ENCODE measurements at regions not wholly inside any gene's neighbourhood (a gene's known extent, or its start where the extent isn't known, plus 50 kb on each side); places are given as distances from the start of the nearest gene placed in this dataset.
"Not testable (repeated sequence)": the region's sequence is repeated elsewhere in the genome, so short reads cannot be mapped to it uniquely, and the experiment has no call there.

- DNase-seq: no peak
Observed at GRCh38 chr2:62654876-62655359, 50.6 kb upstream of the EHBP1 start.

GRCh38 chr2:62654423-62654791 is 51.1 kb upstream of the EHBP1 start:
- DNase-seq: no peak

DNA sequence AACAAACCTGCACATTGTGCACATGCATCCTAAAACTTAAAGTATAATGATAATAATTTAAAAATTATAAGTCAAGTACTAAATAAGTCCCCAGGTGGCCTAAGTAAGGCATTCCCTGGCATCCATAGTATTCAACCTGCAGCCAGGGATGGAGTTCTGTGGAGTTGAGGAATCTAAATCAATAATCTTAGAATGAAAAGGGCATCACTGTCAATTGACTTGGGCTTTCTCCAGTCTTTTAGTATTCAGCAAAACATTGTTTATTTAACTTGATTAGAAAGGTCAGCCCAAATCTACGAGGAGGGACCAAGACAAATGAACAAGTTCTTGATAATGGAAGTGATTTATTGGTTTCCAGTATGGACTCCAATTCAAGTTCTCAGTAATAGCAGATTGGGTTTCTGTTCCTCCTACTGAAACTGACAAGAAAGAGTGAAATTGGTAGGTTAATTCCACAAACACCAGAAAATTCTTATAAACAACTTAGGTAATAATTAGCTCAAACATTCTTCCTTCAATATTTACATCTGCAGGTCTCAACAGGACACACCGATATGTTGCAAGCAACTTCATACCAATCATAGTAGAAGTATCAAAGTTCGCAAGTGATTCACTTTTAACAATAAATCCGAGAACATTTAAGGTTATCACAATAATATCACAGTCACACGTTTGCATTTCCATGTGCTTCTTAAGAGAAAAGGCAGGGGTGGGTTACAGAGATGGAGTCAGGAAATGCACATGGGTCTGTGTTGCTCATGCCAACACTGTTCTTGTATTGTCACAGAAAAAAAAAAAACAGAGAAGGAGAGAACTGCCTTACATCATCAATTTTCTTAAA is 51.7 kb upstream of the EHBP1 start:
- no peak for DNase-seq

GRCh38 chr2:62649087-62649486 is 56.4 kb upstream of the EHBP1 start:
- not testable (repeated sequence) for DNase-seq

DNA sequence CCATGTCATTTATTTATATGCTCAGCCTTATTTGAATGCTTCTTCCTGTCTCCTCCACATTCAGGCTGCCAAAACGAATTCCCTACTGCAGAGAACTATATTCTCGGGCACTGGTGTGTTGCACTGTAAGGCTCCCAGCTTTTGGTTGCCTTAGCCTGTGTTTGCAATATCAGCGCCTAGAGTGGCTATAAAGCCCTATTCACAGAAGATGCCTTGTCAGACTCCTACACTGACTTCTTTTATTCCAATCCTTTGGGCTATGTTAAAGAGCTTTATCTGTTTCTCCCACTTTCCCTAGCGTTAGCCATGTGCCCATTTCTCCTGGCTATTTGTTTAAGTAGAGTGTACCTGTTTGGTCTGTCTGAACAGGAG is 62.4 kb upstream of the EHBP1 start:
- no peak for DNase-seq

DNA sequence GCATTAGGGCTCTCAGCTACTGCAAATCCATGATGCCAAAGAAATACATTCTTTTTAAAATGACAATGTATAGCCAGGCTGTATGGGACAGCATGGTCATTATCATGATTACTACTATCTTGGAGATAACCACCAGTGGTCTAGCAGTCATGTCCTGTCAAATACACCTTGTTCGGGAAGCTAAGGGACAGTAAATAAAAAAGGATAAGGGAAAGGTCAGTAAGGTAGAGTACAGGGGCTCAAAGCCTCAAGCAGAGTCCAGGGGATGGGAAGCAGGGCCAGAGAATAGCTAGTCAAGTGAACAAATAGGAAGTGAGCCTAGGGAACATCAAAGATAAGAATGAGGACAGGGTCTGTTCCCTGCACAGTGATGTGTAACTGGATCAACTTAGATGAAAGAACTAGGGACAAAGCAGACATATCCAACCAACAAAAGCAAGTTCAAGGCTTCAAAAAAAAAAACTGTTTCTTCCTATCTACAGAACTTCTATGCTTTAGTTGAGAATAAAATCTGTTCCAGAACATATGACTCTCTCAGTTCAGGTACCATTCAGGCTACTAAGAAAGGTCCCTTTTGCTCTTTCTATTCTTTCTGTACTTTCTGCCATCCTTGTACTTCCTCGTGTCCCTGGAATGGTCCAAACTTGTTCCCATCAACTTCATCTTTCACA is 62.9 kb upstream of the EHBP1 start:
- DNase-seq: no peak

DNA sequence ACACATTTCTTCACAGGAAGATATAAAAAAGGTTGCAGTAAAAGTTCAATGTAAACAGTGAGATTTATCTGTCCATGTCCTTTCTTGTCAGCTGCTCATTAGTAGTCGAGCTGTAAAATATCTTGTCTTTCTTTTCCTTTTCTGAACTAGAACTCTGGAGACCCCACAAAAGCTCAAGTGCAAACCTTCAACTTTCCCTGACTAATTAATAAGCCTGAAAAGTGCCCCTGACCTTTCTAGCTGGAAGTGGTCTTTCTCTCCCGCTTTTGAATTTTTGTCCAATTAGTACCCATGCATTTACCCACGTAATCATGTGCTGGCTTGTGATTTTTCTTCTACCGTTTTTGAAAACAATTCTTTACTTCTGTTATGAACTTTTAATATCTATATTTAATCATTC is 63.6 kb upstream of the EHBP1 start:
- DNase-seq: no peak

- DNase-seq: no peak
Observed at GRCh38 chr2:62641410-62641843, 64.1 kb upstream of the EHBP1 start.

DNA sequence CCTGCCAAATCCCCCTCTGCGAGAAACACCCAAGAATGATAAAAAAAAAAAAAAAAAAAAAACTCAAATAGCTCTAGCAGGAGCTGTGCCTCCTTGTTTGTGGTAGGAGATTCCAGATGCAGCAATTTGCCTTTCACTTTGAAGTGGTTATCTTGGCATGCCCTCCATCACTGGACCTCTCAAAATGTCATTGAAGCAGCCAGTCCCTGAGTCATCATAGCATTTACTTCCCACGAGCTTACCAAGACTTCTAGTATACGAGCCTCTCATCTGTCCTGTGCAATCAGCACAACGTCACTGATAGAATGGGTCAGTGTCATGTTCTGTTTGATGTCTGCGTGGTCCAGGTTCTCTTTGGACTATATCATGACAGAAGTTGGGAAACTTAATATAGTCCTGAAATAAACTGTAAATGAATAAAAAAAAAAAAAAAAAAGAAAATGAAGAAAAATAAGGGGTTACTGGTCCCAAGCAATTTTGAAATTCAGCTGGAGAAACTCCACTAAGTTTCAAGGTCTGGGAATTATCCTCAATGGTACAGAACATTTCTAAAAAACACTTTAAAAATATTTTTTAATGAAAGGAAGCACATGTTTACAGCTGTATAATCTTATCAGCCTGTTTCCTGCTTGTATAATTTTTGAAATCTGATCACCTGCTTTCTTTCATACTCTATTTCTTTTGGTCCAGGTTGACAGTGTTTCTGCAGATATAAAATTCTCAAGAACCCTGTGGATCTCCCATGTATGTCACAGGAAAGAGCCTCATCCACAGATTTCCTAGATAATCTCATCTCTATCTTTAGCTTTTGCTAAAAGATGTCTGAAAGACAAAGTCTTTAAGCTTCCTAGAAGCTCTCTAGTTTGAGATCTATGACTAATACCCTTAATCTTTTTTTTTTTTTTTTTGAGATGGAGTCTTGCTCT is 74.1 kb upstream of the EHBP1 start:
- DNase-seq: no peak

GRCh38 chr2:62630206-62630605 is 75.3 kb upstream of the EHBP1 start:
- DNase-seq: not testable (repeated sequence)

- DNase-seq: not testable (repeated sequence)
Observed at GRCh38 chr2:62629310-62629709, 76.2 kb upstream of the EHBP1 start.

DNA sequence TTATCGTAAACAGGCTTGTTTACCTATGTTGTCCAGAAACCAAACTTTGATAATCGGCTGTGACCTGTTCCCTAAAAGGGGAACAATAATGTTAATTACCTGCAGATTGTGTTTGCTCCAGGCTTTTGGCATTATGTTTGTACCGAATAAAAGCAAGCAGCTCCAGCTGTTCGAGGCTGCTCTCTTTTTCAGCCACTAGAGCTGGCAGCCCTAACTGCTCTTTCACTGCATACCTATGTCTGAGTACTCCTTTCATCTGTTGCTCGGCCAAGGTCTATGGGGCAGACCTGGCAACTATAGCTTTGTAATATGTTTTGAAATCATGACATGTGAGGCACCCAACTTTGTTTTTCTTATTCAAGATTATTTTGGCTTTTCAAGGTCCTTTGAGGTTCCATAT is 77.8 kb upstream of the EHBP1 start:
- no peak for DNase-seq

- DNase-seq: no peak
Observed at GRCh38 chr2:62624855-62625254, 80.7 kb upstream of the EHBP1 start.

DNA sequence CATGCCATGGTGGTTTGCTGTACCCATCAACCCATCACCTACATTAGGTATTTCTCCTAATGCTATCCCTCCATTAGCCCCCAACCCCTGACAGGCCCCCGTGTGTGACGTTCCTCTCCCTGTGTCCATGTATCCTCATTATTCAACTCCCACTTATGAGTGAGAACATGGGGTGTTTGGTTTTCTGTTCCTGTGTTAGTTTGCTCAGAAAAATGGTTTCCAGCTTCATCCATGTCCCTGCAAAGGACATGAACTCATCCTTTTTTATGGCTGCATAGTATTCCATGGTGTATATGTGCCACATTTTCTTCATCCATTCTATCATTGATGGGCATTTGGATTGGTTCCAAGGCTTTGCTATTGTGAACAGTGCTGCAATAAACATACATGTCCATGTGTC is 89.0 kb upstream of the EHBP1 start:
- DNase-seq: not testable (repeated sequence)

DNA sequence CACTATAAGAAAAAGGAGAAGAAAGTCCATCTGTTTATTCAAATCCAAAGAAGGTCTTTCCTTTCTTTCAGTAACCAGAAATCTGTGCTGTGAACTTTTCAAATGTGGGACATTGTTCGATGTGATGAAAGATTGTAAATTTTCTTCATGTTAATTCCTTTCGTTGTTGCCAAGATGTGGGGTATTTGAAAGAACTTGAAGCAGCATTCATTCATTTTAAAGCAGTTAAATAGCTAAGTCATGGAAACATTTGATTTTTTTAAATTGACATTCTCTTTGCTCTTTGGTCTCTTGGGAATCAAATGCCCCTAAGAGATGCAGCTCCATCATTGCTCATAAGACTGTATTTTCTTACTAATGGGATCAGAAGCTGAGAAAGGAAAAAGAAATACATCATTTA is 93.7 kb upstream of the EHBP1 start:
- DNase-seq: no peak

GRCh38 chr2:62605471-62605870 is 99.5 kb upstream of the TMEM17 start:
- not testable (repeated sequence) for DNase-seq

DNA sequence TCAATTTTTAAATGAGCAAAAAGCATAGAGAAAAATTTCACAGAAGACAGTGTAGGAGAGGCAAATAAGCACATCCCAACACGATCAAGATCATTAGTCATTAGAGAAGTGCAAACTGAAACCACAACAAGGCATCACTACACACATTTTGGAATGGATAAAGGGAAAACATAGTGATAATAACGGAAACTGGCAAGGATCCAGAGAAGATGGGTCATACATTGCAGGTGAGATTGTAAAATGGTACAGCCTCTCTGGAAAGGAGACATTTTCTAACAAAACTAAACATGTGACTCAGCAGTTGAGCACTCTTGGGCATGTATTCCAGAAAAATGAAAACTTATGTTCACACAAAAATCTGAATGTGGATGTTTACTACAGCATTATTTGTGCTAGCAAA is 98.3 kb upstream of the TMEM17 start:
- DNase-seq: no peak

DNA sequence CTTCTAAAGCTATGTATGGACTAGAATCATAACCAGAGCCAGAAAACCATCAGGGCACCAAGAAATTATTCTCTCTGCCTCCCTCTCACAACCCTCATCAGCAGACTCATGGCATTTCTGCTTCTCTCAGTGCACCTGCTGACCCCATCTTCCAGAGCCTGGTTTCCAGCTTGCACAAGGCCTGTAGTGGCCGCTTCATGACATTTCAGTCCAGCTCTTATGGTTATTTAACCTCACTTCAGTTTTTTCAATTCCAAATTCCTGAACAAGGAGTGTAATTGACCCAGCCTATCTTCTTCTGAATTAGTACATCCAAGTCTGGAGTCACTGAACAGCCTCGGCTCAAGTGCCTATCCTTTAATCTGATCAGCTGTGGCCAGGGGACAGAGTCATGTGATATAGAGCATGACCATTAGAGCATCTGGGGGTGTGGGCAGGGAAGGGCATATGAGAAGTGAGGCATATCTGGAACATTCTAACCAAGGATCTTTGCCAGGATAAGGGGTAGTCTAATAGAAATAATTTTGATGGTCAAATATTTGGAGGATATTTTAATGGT is 97.2 kb upstream of the TMEM17 start:
- DNase-seq: no peak

DNA sequence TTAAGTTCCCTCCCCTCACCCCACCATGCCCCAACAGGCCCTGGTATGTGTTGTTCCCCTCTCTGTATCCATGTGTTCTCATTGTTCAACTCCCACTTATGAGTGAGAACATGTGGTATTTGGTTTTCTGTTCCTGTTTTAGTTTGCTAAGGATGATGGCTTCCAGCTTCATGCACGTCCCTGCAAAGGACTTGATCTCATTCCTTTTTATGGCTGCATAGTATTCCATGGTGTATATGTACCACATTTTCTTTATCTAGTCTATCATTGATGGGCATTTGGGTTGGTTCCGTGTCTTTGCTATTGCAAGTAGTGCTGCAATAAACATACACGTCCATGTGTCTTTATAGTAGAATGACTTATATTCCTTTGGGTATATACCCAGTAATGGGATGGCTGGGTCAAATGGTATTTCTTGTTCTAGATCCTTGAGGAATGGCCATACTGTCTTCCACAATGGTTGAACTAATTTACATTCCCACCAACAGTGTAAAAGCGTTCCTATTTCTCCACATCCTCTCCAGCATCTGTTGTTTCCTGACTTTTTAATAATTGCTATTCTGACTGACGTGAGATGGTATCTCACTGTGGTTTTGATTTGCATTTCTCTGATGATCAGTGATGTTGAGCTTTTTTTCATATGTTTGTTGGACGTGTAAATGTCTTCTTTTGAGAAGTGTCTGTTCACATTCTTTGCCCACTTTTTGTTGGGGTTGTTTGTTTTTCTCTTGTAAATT is 93.8 kb upstream of the TMEM17 start:
- not testable (repeated sequence) for DNase-seq

DNA sequence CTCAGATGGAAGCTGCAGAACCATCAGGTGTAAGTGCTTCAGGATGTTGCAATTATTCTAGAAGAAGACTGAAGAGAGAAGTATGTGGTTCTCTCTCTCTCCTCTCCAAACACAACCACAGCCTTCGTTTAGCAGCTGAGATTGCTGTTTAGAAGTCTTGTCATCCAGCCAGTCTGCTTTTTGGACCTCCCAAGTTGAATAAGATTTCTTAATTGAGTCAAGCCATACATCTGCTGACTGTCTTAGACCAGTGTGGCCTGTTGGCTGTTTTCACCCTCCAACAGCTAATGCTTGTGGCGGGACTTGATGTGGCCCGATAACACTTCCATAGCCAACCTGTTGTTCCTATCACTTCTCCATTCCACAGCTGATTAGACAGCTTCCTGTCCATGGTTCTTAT is 91.3 kb upstream of the TMEM17 start:
- DNase-seq: no peak

- no peak for DNase-seq
Observed at GRCh38 chr2:62596061-62596921, 90.3 kb upstream of the TMEM17 start.
